Panc1 (cell line): ENCODE measurements at regions not wholly inside any gene's neighbourhood (a gene's known extent, or its start where the extent isn't known, plus 50 kb on each side); places are given as distances from the start of the nearest gene placed in this dataset.

Experiments used
- ATAC-seq: fragments of 200-7000 bp; cut with Tn5 transposase; 2 replicates; pipeline ENCODE4 v1.9.1; 2020; ENCODE audit warnings: mild to moderate bottlenecking, moderate library complexity
- BruUV-seq: library from RNA; stranded (reverse); fragments of 400-500 nt; replicated peaks from 2 replicates; lab custom pipeline; 2021; lab: Mats Ljungman, UMichigan
- CTCF ChIA-PET: fragments of 300-600 bp; sonication (Branson Sonifier 250); formaldehyde crosslinking; loops from one replicate; lab custom pipeline; 2022; ENCODE audit warnings: antibody characterized with exemption; lab: Charles Lee
- POLR2A ChIA-PET: fragments of 300-600 bp; sonication (Branson Sonifier 250); formaldehyde crosslinking; loops from one replicate; lab custom pipeline; 2022; ENCODE audit warnings: antibody characterized with exemption; lab: Charles Lee
- DNase-seq: peaks from one replicate; pipeline ENCODE4 v3.0.0-alpha.2; 2010; ENCODE audit warnings: low read depth, low spot score
- H3K27ac ChIP-seq: 2 replicates; pipeline ENCODE4 v1.5.1; 2011; ENCODE audit warnings: mild to moderate bottlenecking, low read length, inconsistent platforms
- H3K27me3 ChIP-seq: fragments of 200-500 bp; sonication (Bioruptor generic); 2 replicates; pipeline ENCODE4 v1.6.0; 2014; ENCODE audit warnings: low read length, inconsistent platforms; ENCODE audit not compliant: control insufficient read depth, insufficient read depth
- H3K36me3 ChIP-seq: fragments of 200-500 bp; sonication (Bioruptor generic); 2 replicates; pipeline ENCODE4 v1.5.1; 2014; ENCODE audit warnings: inconsistent platforms, mild to moderate bottlenecking, low read length, moderate library complexity; ENCODE audit not compliant: control insufficient read depth, insufficient read depth
- H3K4me1 ChIP-seq: 2 replicates; pipeline ENCODE4 v1.5.1; 2011; ENCODE audit warnings: inconsistent platforms, mild to moderate bottlenecking, low read length, moderate library complexity; ENCODE audit not compliant: control insufficient read depth, insufficient read depth
- H3K4me3 ChIP-seq, 2 experiments: 2 replicates each; pipeline ENCODE4 v1.5.1; 2011 to 2012; ENCODE audit warnings: low read depth in 2 of 2, low read length in 2 of 2, mild to moderate bottlenecking in 2 of 2, inconsistent platforms in 1 of 2, moderate library complexity in 1 of 2
- H3K9me3 ChIP-seq: fragments of 200-500 bp; sonication (Bioruptor generic); 2 replicates; pipeline ENCODE4 v1.5.1; 2014; ENCODE audit warnings: low read depth, mild to moderate bottlenecking, inconsistent platforms, low read length, moderate library complexity; ENCODE audit not compliant: control insufficient read depth, insufficient read depth
- CTCF ChIP-seq: fragments of 450-650 bp; IDR thresholded peaks from 2 replicates; pipeline ENCODE4 v1.5.1; 2017; ENCODE audit warnings: mild to moderate bottlenecking
- POLR2AphosphoS5 ChIP-seq: IDR thresholded peaks from 2 replicates; pipeline ENCODE4 v1.6.1; 2012; ENCODE audit warnings: mild to moderate bottlenecking, low read depth, low read length, moderate library complexity
- REST ChIP-seq, 2 experiments: IDR thresholded peaks; 2 replicates each; pipeline ENCODE4 v1.6.1; 2011 to 2012; ENCODE audit warnings: low read depth in 2 of 2, control low read depth in 1 of 2, low read length in 1 of 2, mild to moderate bottlenecking in 1 of 2, moderate library complexity in 1 of 2; ENCODE audit not compliant: insufficient read depth in 1 of 2
- SIN3A ChIP-seq: IDR thresholded peaks from 2 replicates; pipeline ENCODE4 v1.6.1; 2012; ENCODE audit warnings: low read depth, mild to moderate bottlenecking, low read length, moderate library complexity, borderline replicate concordance; ENCODE audit not compliant: insufficient read depth
- TCF7L2 ChIP-seq: IDR thresholded peaks from 2 replicates; pipeline ENCODE4 v1.6.1; 2011; ENCODE audit warnings: mild to moderate bottlenecking, low read depth, low read length, inconsistent platforms
- in situ Hi-C: cut with HindIII; loops from 2 replicates; pipeline ENCODE4 v1.10.0; 2016; ENCODE audit warnings: low sequenced_read_pairs, low pct_unique_long_range_greater_than_20kb
- intact Hi-C: fragments of 100-400 bp; cut with micrococcal nuclease; formaldehyde crosslinking; loops from one replicate; pipeline ENCODE4 v1.10.0; 2022; ENCODE audit not compliant: unreplicated experiment

- Histone ChIP-seq H3K9me3 (no peaks in the 10 kb centered on the region), H3K27me3 (no peaks in the 10 kb centered on the region), H3K4me3 (no peak overlapping the region), H3K27ac (no peak overlapping the region), H3K4me1 (no peaks in the 10 kb centered on the region), H3K36me3 (no peaks in the 10 kb centered on the region)
- TF ChIP-seq CTCF: no peak
- no peak for TF ChIP-seq TCF7L2
- TF ChIP-seq REST (IDR thresholded peaks at IDR 0.05; ENCODE audit: insufficient read depth in 1 of 2, low read depth in 2 of 2, low read length in 1 of 2): no peak
- intact Hi-C loops: no loop called here
- CTCF ChIA-PET: no interaction called here
- no peak for ATAC-seq
- BruUV-seq: no TSS peak
- DNase-seq: no peak
- POLR2A ChIA-PET: no interaction called here
- in situ Hi-C loops: no loop called here
These were observed 102.7 kb downstream of the ADRA2A start for GRCh38 chr10:111179514-111179913.

- no peak overlapping the region for H3K27ac ChIP-seq
- CTCF ChIA-PET: no interaction called here
- ATAC-seq (no peak), DNase-seq (no peak)
- H3K4me1 ChIP-seq: no peaks in the 10 kb centered on the region
- H3K9me3 ChIP-seq: no peaks in the 10 kb centered on the region
- intact Hi-C loops (no loop called here), in situ Hi-C loops (no loop called here)
- TF ChIP-seq SIN3A: no peak
- no peak for TF ChIP-seq REST (IDR thresholded peaks at IDR 0.05; ENCODE audit: insufficient read depth in 1 of 2, low read depth in 2 of 2, low read length in 1 of 2)
- no peak for TF ChIP-seq TCF7L2
- TF ChIP-seq POLR2AphosphoS5: no peak
- TF ChIP-seq CTCF: no peak
- no TSS peak for BruUV-seq
- H3K27me3 ChIP-seq: no peaks in the 10 kb centered on the region; the same call in 1 of the 2 replicates
- POLR2A ChIA-PET: no interaction called here
- H3K36me3 ChIP-seq: no peaks in the 10 kb centered on the region
- no peak overlapping the region for H3K4me3 ChIP-seq
These were observed 109.5 kb downstream of the ADRA2A start for GRCh38 chr10:111186358-111186757.
